Right lobe of liver (tissue), 4 donors: ENCODE measurements at regions not wholly inside any gene's neighbourhood (a gene's known extent, or its start where the extent isn't known, plus 50 kb on each side); places are given as distances from the start of the nearest gene placed in this dataset.

Source experiments
- POLR2A ChIP-seq: fragments of 450-650 bp; IDR thresholded peaks from one replicate; pipeline ENCODE4 v1.6.1; 2017; ENCODE audit warnings: antibody characterized with exemption, mild to moderate bottlenecking
- TF ChIP-seq, protein P1 (sequence below), 4 donors: fragments of 200-600 bp in 3 of 4; fragments of 450-650 bp in 1 of 4; IDR thresholded peaks; one replicate each; pipeline versions ENCODE4 v1.5.1 to v1.8.0; 2016 to 2022; ENCODE audit warnings: antibody characterized with exemption in 4 of 4, mild to moderate bottlenecking in 2 of 4
- donor health status: DM: no; HTN: no; CAD: no.
- donor health status: DM: no; HTN: no; CAD: no.
- donor health status: DM: no; HTN: yes; CAD: no.

- TF ChIP-seq, protein P1, sequence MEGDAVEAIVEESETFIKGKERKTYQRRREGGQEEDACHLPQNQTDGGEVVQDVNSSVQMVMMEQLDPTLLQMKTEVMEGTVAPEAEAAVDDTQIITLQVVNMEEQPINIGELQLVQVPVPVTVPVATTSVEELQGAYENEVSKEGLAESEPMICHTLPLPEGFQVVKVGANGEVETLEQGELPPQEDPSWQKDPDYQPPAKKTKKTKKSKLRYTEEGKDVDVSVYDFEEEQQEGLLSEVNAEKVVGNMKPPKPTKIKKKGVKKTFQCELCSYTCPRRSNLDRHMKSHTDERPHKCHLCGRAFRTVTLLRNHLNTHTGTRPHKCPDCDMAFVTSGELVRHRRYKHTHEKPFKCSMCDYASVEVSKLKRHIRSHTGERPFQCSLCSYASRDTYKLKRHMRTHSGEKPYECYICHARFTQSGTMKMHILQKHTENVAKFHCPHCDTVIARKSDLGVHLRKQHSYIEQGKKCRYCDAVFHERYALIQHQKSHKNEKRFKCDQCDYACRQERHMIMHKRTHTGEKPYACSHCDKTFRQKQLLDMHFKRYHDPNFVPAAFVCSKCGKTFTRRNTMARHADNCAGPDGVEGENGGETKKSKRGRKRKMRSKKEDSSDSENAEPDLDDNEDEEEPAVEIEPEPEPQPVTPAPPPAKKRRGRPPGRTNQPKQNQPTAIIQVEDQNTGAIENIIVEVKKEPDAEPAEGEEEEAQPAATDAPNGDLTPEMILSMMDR (IDR thresholded peaks at IDR 0.05) = no peak
- TF ChIP-seq POLR2A = no peak
Measured at GRCh38 chr3:143207338-143207961, 87.9 kb downstream of the CHST2 start.
